K562 (cell line): ENCODE measurements at regions not wholly inside any gene's neighbourhood (a gene's known extent, or its start where the extent isn't known, plus 50 kb on each side); places are given as distances from the start of the nearest gene placed in this dataset.

Source experiments
- ATAC-seq: fragments of 200-7000 bp; cut with Tn5 transposase; 3 replicates; pipeline ENCODE4 v1.9.1; 2020; ENCODE audit warnings: moderate library complexity
- BruUV-seq: library from RNA; stranded (reverse); fragments of 400-500 nt; replicated peaks from 2 replicates; lab custom pipeline; 2021; lab: Mats Ljungman, UMichigan
- CTCF ChIA-PET: fragments of 300-600 bp; formaldehyde crosslinking; extraction: SDS; loops from one replicate; lab custom pipeline; 2021; ENCODE audit warnings: low intra/inter-chr PET ratio; lab: Yijun Ruan, JAX
- POLR2A ChIA-PET: fragments of 300-600, 350-650 bp; sonication (Branson Sonifier 250); formaldehyde crosslinking; extraction: SDS; loops from one replicate; lab custom pipeline; 2021; ENCODE audit warnings: antibody characterized with exemption, inconsistent platforms; lab: Yijun Ruan, JAX
- DNase-seq, 4 experiments: peaks; one replicate each; pipeline versions ENCODE4 v3.0.0 to v3.0.0-alpha.2; 2011 to 2018; ENCODE audit warnings: low spot score in 3 of 4, mixed read lengths in 3 of 4; ENCODE audit errors: extremely low read depth in 1 of 4
- FAIRE-seq: peaks from 2 replicates; lab custom pipeline; 2011; peaks lifted over from hg19 to GRCh38; lab: Jason Lieb, UNC
- H2AFZ ChIP-seq: 2 replicates; pipeline ENCODE4 v1.6.0; 2011; ENCODE audit warnings: low read depth, low read length, control low read depth, inconsistent platforms
- H3K27ac ChIP-seq: fragments of 200-600 bp; 3 replicates; pipeline ENCODE4 v1.8.0; 2011; ENCODE audit warnings: low read depth, mild to moderate bottlenecking, control low read depth, inconsistent platforms, low read length, moderate library complexity, mixed read lengths; ENCODE audit errors: extremely low read depth
- H3K27me3 ChIP-seq, 2 experiments: fragments of 300-600 bp in 1 of 2; 2 replicates in 1 of 2; 3 replicates in 1 of 2; pipeline versions ENCODE4 v1.6.0 to v1.8.0; 2011; ENCODE audit warnings: inconsistent platforms in 2 of 2, low read length in 2 of 2, mild to moderate bottlenecking in 1 of 2, mixed read lengths in 1 of 2, moderate library complexity in 1 of 2; ENCODE audit not compliant: control insufficient read depth in 2 of 2, insufficient read depth in 2 of 2
- H3K36me3 ChIP-seq: fragments of 300-600 bp; 3 replicates; pipeline ENCODE4 v1.8.0; 2011; ENCODE audit warnings: mild to moderate bottlenecking, low read length, inconsistent platforms; ENCODE audit not compliant: control insufficient read depth, insufficient read depth
- H3K4me1 ChIP-seq, 2 experiments: fragments of 200-600 bp in 1 of 2; replicated peaks in 1 of 2; 2 replicates in 1 of 2; 3 replicates in 1 of 2; pipeline versions ENCODE4 v1.5.1 to v1.8.0; 2011; ENCODE audit warnings: inconsistent platforms in 2 of 2, low read length in 2 of 2, mild to moderate bottlenecking in 1 of 2, mixed read lengths in 1 of 2, moderate library complexity in 1 of 2; ENCODE audit not compliant: control insufficient read depth in 2 of 2, insufficient read depth in 2 of 2
- H3K4me2 ChIP-seq: 2 replicates; pipeline ENCODE4 v1.6.1; 2011; ENCODE audit warnings: low read length, control low read depth, inconsistent platforms, mixed read lengths; ENCODE audit not compliant: insufficient read depth
- H3K4me3 ChIP-seq: fragments of 200-600 bp; sonication (generic), shearing (Covaris generic); 2 replicates; pipeline ENCODE4 v1.5.1; 2016; ENCODE audit warnings: control low read depth, inconsistent platforms
- H3K79me2 ChIP-seq: fragments of 200-600 bp; 3 replicates; pipeline ENCODE4 v1.8.0; 2011; ENCODE audit warnings: low read length, inconsistent platforms; ENCODE audit not compliant: control insufficient read depth, insufficient read depth
- H3K9ac ChIP-seq, 2 experiments: 2 replicates each; pipeline versions ENCODE4 v1.6.0 to v1.6.1; 2011; ENCODE audit warnings: low read depth in 2 of 2, low read length in 2 of 2, control low read depth in 1 of 2, inconsistent platforms in 1 of 2, mild to moderate bottlenecking in 1 of 2, mixed read lengths in 1 of 2; ENCODE audit not compliant: insufficient read depth in 1 of 2
- H3K9me1 ChIP-seq: one replicate; pipeline ENCODE4 v1.6.0; 2011; ENCODE audit warnings: inconsistent platforms, mild to moderate bottlenecking, low read length, moderate library complexity; ENCODE audit not compliant: control insufficient read depth, insufficient read depth
- H3K9me3 ChIP-seq: replicated peaks from 2 replicates; pipeline ENCODE4 v1.5.1; 2011; ENCODE audit warnings: low read depth, low read length, inconsistent platforms; ENCODE audit not compliant: control insufficient read depth, insufficient read depth
- H4K20me1 ChIP-seq: replicated peaks from 2 replicates; pipeline ENCODE4 v1.6.1; 2011; ENCODE audit warnings: low read length, inconsistent platforms, mixed read lengths; ENCODE audit not compliant: control insufficient read depth, insufficient read depth
- WGBS: fragments of 100-300 bp; shearing (Covaris generic); methylation state at CpG from one replicate; pipeline ENCODE4 v1.1.6; 2016; ENCODE audit warnings: low coverage, mixed read lengths; ENCODE audit not compliant: insufficient coverage; ENCODE audit errors: missing lambda C conversion rate; 5-methylcytosine and 5-hydroxymethylcytosine counted together
- in situ Hi-C: fragments of 300-500 bp; cut with MboI; formaldehyde crosslinking; loops from 4 replicates; pipeline ENCODE4 v1.15.0; 2018; ENCODE audit warnings: inconsistent platforms, mixed read lengths
- intact Hi-C: fragments of 100-400 bp; cut with micrococcal nuclease; formaldehyde crosslinking; loops from 2 replicates; pipeline ENCODE4 v1.14.2; 2022
- TF ChIP-seq, protein P1 (sequence below), 2 experiments: fragments of 450-650 bp; IDR thresholded peaks; 2 replicates each; pipeline ENCODE4 v1.6.1; 2018; ENCODE audit warnings: mild to moderate bottlenecking in 2 of 2, low read depth in 1 of 2; ENCODE audit not compliant: partially characterized antibody in 2 of 2

DNA sequence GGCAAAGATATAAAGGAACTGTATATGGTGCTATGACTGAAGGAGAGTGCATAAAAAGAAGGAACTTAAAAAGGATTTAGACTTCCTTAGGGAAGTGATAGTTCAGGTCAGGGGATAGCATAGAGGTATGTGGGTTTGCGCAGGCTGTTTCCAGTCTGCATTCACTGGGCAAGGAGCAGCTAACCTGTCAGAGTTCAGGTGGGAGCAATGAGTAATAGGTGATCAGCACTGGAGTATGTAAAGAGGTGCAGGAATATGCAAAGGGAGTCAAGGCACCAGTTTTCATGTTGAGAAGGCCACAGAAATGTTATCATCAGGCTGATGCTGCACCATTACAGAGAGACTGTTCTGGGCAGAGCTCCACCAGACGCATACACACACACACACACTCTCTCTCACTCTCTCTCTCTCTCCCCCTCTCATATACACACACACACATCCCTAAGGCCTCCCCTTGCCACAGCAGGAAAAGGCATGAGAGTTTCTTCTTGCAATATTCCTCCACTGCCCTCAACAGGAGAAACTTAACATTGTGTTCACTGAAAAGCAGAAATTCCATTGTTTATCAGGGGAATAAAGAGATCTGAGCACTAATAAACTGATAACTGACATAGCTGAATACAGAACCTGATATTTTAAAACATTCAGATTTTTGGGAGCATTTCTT, 256.4 kb upstream of the GRID2 start:
- H3K9me3 ChIP-seq: 0 out of 2 replicates have a peak, but pooled peaks cover 2% of the 10 kb centered on the region

More for the DNA sequence above, 256.4 kb upstream of the GRID2 start:
- WGBS: 14% methylated on average over 2 of the region's 2 CpGs
- no peak for ATAC-seq
- Histone ChIP-seq H3K36me3 (no peaks in the 10 kb centered on the region), H4K20me1 (no peaks in the 10 kb centered on the region), H3K79me2 (no peaks in the 10 kb centered on the region), H3K9ac (no peak overlapping the region)
- intact Hi-C loops: no loop called here
- TF ChIP-seq, protein P1, sequence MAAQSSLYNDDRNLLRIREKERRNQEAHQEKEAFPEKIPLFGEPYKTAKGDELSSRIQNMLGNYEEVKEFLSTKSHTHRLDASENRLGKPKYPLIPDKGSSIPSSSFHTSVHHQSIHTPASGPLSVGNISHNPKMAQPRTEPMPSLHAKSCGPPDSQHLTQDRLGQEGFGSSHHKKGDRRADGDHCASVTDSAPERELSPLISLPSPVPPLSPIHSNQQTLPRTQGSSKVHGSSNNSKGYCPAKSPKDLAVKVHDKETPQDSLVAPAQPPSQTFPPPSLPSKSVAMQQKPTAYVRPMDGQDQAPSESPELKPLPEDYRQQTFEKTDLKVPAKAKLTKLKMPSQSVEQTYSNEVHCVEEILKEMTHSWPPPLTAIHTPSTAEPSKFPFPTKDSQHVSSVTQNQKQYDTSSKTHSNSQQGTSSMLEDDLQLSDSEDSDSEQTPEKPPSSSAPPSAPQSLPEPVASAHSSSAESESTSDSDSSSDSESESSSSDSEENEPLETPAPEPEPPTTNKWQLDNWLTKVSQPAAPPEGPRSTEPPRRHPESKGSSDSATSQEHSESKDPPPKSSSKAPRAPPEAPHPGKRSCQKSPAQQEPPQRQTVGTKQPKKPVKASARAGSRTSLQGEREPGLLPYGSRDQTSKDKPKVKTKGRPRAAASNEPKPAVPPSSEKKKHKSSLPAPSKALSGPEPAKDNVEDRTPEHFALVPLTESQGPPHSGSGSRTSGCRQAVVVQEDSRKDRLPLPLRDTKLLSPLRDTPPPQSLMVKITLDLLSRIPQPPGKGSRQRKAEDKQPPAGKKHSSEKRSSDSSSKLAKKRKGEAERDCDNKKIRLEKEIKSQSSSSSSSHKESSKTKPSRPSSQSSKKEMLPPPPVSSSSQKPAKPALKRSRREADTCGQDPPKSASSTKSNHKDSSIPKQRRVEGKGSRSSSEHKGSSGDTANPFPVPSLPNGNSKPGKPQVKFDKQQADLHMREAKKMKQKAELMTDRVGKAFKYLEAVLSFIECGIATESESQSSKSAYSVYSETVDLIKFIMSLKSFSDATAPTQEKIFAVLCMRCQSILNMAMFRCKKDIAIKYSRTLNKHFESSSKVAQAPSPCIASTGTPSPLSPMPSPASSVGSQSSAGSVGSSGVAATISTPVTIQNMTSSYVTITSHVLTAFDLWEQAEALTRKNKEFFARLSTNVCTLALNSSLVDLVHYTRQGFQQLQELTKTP (IDR thresholded peaks at IDR 0.05; ENCODE audit: low read depth in 1 of 2, partially characterized antibody in 2 of 2): no peak
- TF ChIP-seq, all 486 proteins: peak for 0
- Histone ChIP-seq H3K9me1 (no peaks in the 10 kb centered on the region), H3K27me3 (no peaks in the 10 kb centered on the region), H3K4me3 (no peak overlapping the region), H2AFZ (no peak overlapping the region), H3K4me1 (no peaks in the 10 kb centered on the region), H3K4me2 (no peak overlapping the region), H3K27ac (no peak overlapping the region)
- POLR2A ChIA-PET: no interaction called here
- no TSS peak for BruUV-seq
- DNase-seq (no peak), FAIRE-seq (no peak)
- CTCF ChIA-PET: no interaction called here
- in situ Hi-C loops: no loop called here
